AG04450 (cell line): ENCODE measurements at regions not wholly inside any gene's neighbourhood (a gene's known extent, or its start where the extent isn't known, plus 50 kb on each side); places are given as distances from the start of the nearest gene placed in this dataset.

Experiments
- CTCF ChIA-PET: fragments of 300-600, 350-600 bp; formaldehyde crosslinking; extraction: SDS; loops from one replicate; lab custom pipeline; 2022; ENCODE audit warnings: antibody characterized with exemption, inconsistent platforms; lab: Charles Lee
- POLR2A ChIA-PET: fragments of 350-600 bp; formaldehyde crosslinking; extraction: SDS; loops from one replicate; lab custom pipeline; 2021; ENCODE audit warnings: antibody characterized with exemption, inconsistent platforms; lab: Yijun Ruan, JAX
- DNase-seq: peaks from one replicate; pipeline ENCODE4 v3.0.0-alpha.2; 2011; ENCODE audit warnings: low read depth, low spot score
- H3K27ac ChIP-seq: one replicate; pipeline ENCODE4 v1.5.1; 2012; ENCODE audit warnings: low read depth, low read length, control low read depth
- H3K27me3 ChIP-seq: one replicate; pipeline ENCODE4 v1.6.0; 2012; ENCODE audit warnings: low read length; ENCODE audit not compliant: control insufficient read depth, insufficient read depth
- H3K4me3 ChIP-seq: 2 replicates; pipeline ENCODE4 v1.5.1; 2011; ENCODE audit warnings: mild to moderate bottlenecking, low read depth, low read length, control low read depth
- H3K9me3 ChIP-seq: 2 replicates; pipeline ENCODE4 v1.5.1; 2012; ENCODE audit warnings: low read length; ENCODE audit not compliant: control insufficient read depth, insufficient read depth
- CTCF ChIP-seq: IDR thresholded peaks from 2 replicates; pipeline ENCODE4 v1.5.1; 2011; ENCODE audit warnings: low read depth, low read length, control low read depth, inconsistent platforms

- no peak for DNase-seq
- H3K27ac ChIP-seq: no peak overlapping the region
- TF ChIP-seq CTCF: no peak
- H3K9me3 ChIP-seq: no peaks in the 10 kb centered on the region
- ChIA-PET CTCF (interaction anchor here (1.0 to 3.6 kb wide), 4 partner anchors 143 to 977 kb away, joined by 3 to 37 read pairs (median 4); no protein-coding TSS in a partner anchor), POLR2A (no interaction called here)
- H3K27me3 ChIP-seq: peaks cover 3% of the 10 kb centered on the region
- H3K4me3 ChIP-seq: no peak overlapping the region
Measured at GRCh38 chr2:16612490-16612889, 53.1 kb downstream of the CYRIA start.

GRCh38 chr2:16609786-16610185 is 55.8 kb downstream of the CYRIA start:
- Histone ChIP-seq H3K27me3 (peaks cover 3% of the 10 kb centered on the region), H3K9me3 (no peaks in the 10 kb centered on the region), H3K27ac (no peak overlapping the region), H3K4me3 (no peak overlapping the region)
- CTCF ChIA-PET: interaction anchor here (0.6 to 1.9 kb wide), 31 partner anchors 8 to 1061 kb away, joined by 3 to 75 read pairs (median 5); partner anchors contain the start of gene MYCN
- TF ChIP-seq CTCF: no peak
- no peak for DNase-seq
- POLR2A ChIA-PET: no interaction called here

GRCh38 chr2:16608661-16609643 is 56.7 kb downstream of the CYRIA start:
- peak; percentile 37 for DNase-seq
- CTCF ChIA-PET: interaction anchor here (0.6 to 1.9 kb wide), 42 partner anchors 8 to 1062 kb away, joined by 3 to 75 read pairs (median 5); partner anchors contain the start of gene MYCN
- TF ChIP-seq CTCF: peak; percentile 99
- peaks cover 3% of the 10 kb centered on the region for H3K27me3 ChIP-seq
- H3K4me3 ChIP-seq: peak overlapping the region; percentile 54
- no peaks in the 10 kb centered on the region for H3K9me3 ChIP-seq
- POLR2A ChIA-PET: no interaction called here
- H3K27ac ChIP-seq: no peak overlapping the region

- no peak for TF ChIP-seq CTCF
- DNase-seq: no peak
- ChIA-PET POLR2A (no interaction called here), CTCF (interaction anchor here (0.6 to 1.1 kb wide), 3 partner anchors 10 to 874 kb away, joined by 3 to 4 read pairs (median 3); no protein-coding TSS in a partner anchor)
- no peaks in the 10 kb centered on the region for H3K27me3 ChIP-seq
- no peaks in the 10 kb centered on the region for H3K9me3 ChIP-seq
- H3K4me3 ChIP-seq: no peak overlapping the region
- H3K27ac ChIP-seq: no peak overlapping the region
Measured at GRCh38 chr2:16607301-16607700, 58.3 kb downstream of the CYRIA start.

- H3K27ac ChIP-seq: no peak overlapping the region
- no peaks in the 10 kb centered on the region for H3K27me3 ChIP-seq
- no peak for DNase-seq
- ChIA-PET CTCF (interaction anchor here (1.0 to 2.8 kb wide), 2 partner anchors 152 to 967 kb away, joined by 5 to 7 read pairs; no protein-coding TSS in a partner anchor), POLR2A (no interaction called here)
- no peak for TF ChIP-seq CTCF
- H3K9me3 ChIP-seq: no peaks in the 10 kb centered on the region
- H3K4me3 ChIP-seq: no peak overlapping the region
Measured at GRCh38 chr2:16604236-16604635, 61.4 kb downstream of the CYRIA start.
